Common myeloid progenitor, CD34-positive (primary cell): ENCODE measurements at regions not wholly inside any gene's neighbourhood (a gene's known extent, or its start where the extent isn't known, plus 50 kb on each side); places are given as distances from the start of the nearest gene placed in this dataset.

Experiments used
- CTCF ChIA-PET: fragments of 350-600 bp; sonication (Branson Sonifier 250); formaldehyde crosslinking; loops from one replicate; lab custom pipeline; 2021; ENCODE audit warnings: antibody characterized with exemption; lab: Charles Lee
- POLR2A ChIA-PET: fragments of 350-600 bp; sonication (Branson Sonifier 250); formaldehyde crosslinking; loops from one replicate; lab custom pipeline; 2021; ENCODE audit warnings: antibody characterized with exemption; lab: Charles Lee
- DNase-seq, 3 donors: peaks; one replicate each; pipeline versions ENCODE4 v3.0.0 to v3.0.0-alpha.2; 2013
- H3K27ac ChIP-seq, 2 experiments: 1 replicate in 1 of 2; 2 replicates in 1 of 2; pipeline ENCODE4 v1.7.0; 2013; ENCODE audit warnings: inconsistent platforms in 2 of 2, low read length in 2 of 2, mild to moderate bottlenecking in 2 of 2, low read depth in 1 of 2, moderate library complexity in 1 of 2; ENCODE audit not compliant: severe bottlenecking in 2 of 2, insufficient read depth in 1 of 2, poor library complexity in 1 of 2
- H3K27me3 ChIP-seq, 5 experiments: replicated peaks in 2 of 5; 1 replicate in 3 of 5; 2 replicates in 2 of 5; pipeline versions ENCODE4 v1.6.1 to v1.7.0; 2013; ENCODE audit warnings: low read length in 4 of 5, mild to moderate bottlenecking in 2 of 5, moderate library complexity in 2 of 5, inconsistent platforms in 1 of 5; ENCODE audit not compliant: insufficient read depth in 5 of 5, control insufficient read depth in 4 of 5
- H3K36me3 ChIP-seq, 4 experiments: 1 replicate in 2 of 4; 2 replicates in 2 of 4; pipeline versions ENCODE4 v1.6.1 to v1.7.0; 2013; ENCODE audit warnings: low read length in 3 of 4, control low read depth in 1 of 4, mild to moderate bottlenecking in 1 of 4; ENCODE audit not compliant: control insufficient read depth in 4 of 4, insufficient read depth in 4 of 4
- H3K4me1 ChIP-seq, 4 experiments: 1 replicate in 3 of 4; 2 replicates in 1 of 4; pipeline versions ENCODE4 v1.6.1 to v1.7.1; 2013; ENCODE audit warnings: low read length in 3 of 4, mild to moderate bottlenecking in 3 of 4, control low read depth in 1 of 4, inconsistent platforms in 1 of 4, moderate library complexity in 1 of 4; ENCODE audit not compliant: control insufficient read depth in 4 of 4, insufficient read depth in 4 of 4; ENCODE audit errors: control extremely low read depth in 1 of 4
- H3K4me3 ChIP-seq, 7 experiments: 1 replicate in 4 of 7; 2 replicates in 3 of 7; pipeline versions ENCODE4 v1.5.1 to v1.7.0; 2013; ENCODE audit warnings: mild to moderate bottlenecking in 7 of 7, low read length in 6 of 7, moderate library complexity in 6 of 7, inconsistent platforms in 2 of 7, low read depth in 2 of 7, control low read depth in 1 of 7; ENCODE audit not compliant: insufficient read depth in 4 of 7, control insufficient read depth in 1 of 7; ENCODE audit errors: extremely low read depth in 1 of 7
- H3K9me3 ChIP-seq, 5 experiments: 1 replicate in 4 of 5; 2 replicates in 1 of 5; pipeline versions ENCODE4 v1.6.1 to v1.7.1; 2013; ENCODE audit warnings: low read length in 4 of 5, mild to moderate bottlenecking in 2 of 5, inconsistent platforms in 1 of 5, low read depth in 1 of 5, moderate library complexity in 1 of 5; ENCODE audit not compliant: control insufficient read depth in 4 of 5, insufficient read depth in 2 of 5; ENCODE audit errors: control extremely low read depth in 1 of 5
- WGBS: methylation state at CpG from one replicate; pipeline ENCODE4 v1.1.5; 2013; ENCODE audit not compliant: insufficient coverage; 5-methylcytosine and 5-hydroxymethylcytosine counted together

GRCh38 chr6:139925894-139926641 is 551.6 kb upstream of the CITED2 start:
- no peak for DNase-seq
- ChIA-PET CTCF (interaction anchor here (0.7 to 2.2 kb wide), 2 partner anchors 554 to 556 kb away, joined by 3 to 6 read pairs; no protein-coding TSS in a partner anchor), POLR2A (no interaction called here)
- Histone ChIP-seq H3K27ac (no peak overlapping the region), H3K36me3 (no peaks in the 10 kb centered on the region), H3K4me3 (no peak overlapping the region), H3K9me3 (no peaks in the 10 kb centered on the region), H3K27me3 (no peaks in the 10 kb centered on the region), H3K4me1 (peaks cover 0 to under 1% (median 0%) of the 10 kb centered on the region in 4 experiments)
- over 99% methylated on average over 9 of the region's 11 CpGs for WGBS

DNA sequence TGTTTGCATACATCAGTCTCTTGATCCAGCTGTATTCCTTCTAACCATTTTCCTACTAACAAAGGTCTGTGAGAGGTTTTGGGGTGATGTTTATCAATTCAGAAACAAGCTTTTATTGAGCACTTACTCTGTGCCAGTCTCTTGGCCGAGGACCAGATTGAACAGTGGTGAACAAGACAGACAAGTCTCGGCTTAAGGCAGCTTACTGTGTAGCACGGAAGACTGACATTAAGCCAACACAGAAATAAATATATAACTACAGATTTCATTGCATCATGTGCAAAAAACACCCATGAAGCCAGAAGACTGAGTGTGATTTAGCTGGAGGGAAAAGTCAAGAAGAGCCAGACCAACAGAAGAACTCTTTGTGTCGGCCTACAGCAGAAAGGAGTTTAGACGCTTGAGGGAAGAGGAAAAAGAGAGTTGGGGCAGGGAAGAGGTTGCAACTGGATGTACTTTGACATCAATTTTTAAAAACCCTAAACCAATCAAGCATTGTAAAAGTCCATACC is 549.6 kb upstream of the CITED2 start:
- ChIA-PET POLR2A (no interaction called here), CTCF (interaction anchor here (0.8 to 1.2 kb wide), 3 partner anchors 15 to 1108 kb away, joined by 3 read pairs; no protein-coding TSS in a partner anchor)
- Histone ChIP-seq H3K27ac (no peak overlapping the region), H3K27me3 (no peaks in the 10 kb centered on the region), H3K36me3 (no peaks in the 10 kb centered on the region), H3K9me3 (no peaks in the 10 kb centered on the region), H3K4me1 (peaks cover 7 to 19% (median 10%) of the 10 kb centered on the region in 4 experiments), H3K4me3 (no peak overlapping the region)
- WGBS: no CpG with 5 or more reads among the region's 5 CpGs
- DNase-seq: no peak

- H3K4me1 ChIP-seq: peaks cover 7 to 27% (median 10%) of the 10 kb centered on the region in 4 experiments
- DNase-seq: no peak
- H3K27ac ChIP-seq: no peak overlapping the region
- H3K9me3 ChIP-seq: no peaks in the 10 kb centered on the region
- ChIA-PET POLR2A (no interaction called here), CTCF (interaction anchor here (1.0 kb wide), 1 partner anchor 552 kb away, joined by 4 read pairs; no protein-coding TSS in a partner anchor)
- 100% methylated on average over 3 of the region's 4 CpGs for WGBS
- no peaks in the 10 kb centered on the region for H3K27me3 ChIP-seq
- no peak overlapping the region for H3K4me3 ChIP-seq
- no peaks in the 10 kb centered on the region for H3K36me3 ChIP-seq
Measured at GRCh38 chr6:139922236-139922635, 547.8 kb upstream of the CITED2 start.

DNA sequence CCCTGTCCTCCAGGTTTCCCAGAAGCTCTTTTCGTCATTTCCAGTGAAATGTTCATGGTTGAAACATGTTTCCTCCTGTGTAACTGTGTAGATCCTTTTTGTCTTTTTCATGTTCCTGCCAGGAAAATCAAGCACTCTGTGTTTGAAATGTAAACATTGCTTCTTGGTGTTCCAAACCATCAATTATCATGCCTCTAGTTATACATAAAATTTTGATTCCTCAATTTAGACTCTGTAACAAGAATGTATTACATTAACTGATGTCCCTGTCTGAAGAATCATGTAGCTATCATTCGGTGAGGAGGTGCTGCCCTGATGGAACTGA is 546.3 kb upstream of the CITED2 start:
- Histone ChIP-seq H3K36me3 (no peaks in the 10 kb centered on the region), H3K27ac (no peak overlapping the region), H3K4me3 (no peak overlapping the region), H3K9me3 (no peaks in the 10 kb centered on the region), H3K4me1 (peaks cover 7 to 27% (median 10%) of the 10 kb centered on the region in 4 experiments), H3K27me3 (no peaks in the 10 kb centered on the region)
- ChIA-PET CTCF (interaction anchor here (0.9 kb wide), 1 partner anchor 33 kb away, joined by 5 read pairs; no protein-coding TSS in a partner anchor), POLR2A (no interaction called here)
- DNase-seq: no peak
- 100% methylated on average over 2 of the region's 2 CpGs for WGBS

- peak overlapping the region in 1 of 2 experiments; percentile 19 for H3K27ac ChIP-seq
- CTCF ChIA-PET: interaction anchor here (0.9 kb wide), 1 partner anchor 32 kb away, joined by 5 read pairs; no protein-coding TSS in a partner anchor
- POLR2A ChIA-PET: no interaction called here
- peak overlapping the region in 3 of 7 experiments; percentile 48 to 51 (median 50) for H3K4me3 ChIP-seq
- H3K9me3 ChIP-seq: no peaks in the 10 kb centered on the region
- no peaks in the 10 kb centered on the region for H3K27me3 ChIP-seq
- DNase-seq: peak in 2 of 3 donors; percentile 39 to 54
- peaks cover 7 to 27% (median 10%) of the 10 kb centered on the region in 4 experiments for H3K4me1 ChIP-seq
- WGBS: 0% methylated on average over 2 of the region's 7 CpGs
- no peaks in the 10 kb centered on the region for H3K36me3 ChIP-seq
Measured at GRCh38 chr6:139920027-139920775, 545.8 kb upstream of the CITED2 start.

GRCh38 chr6:139919107-139920026 is 544.9 kb upstream of the CITED2 start:
- WGBS: 66% methylated on average over 5 of the region's 8 CpGs
- DNase-seq: peak in 2 of 3 donors; percentile 39 to 56
- ChIA-PET POLR2A (no interaction called here), CTCF (no interaction called here)
- Histone ChIP-seq H3K4me3 (peak overlapping the region in 3 of 7 experiments; percentile 48 to 51 (median 50)), H3K36me3 (no peaks in the 10 kb centered on the region), H3K4me1 (peaks cover 7 to 27% (median 10%) of the 10 kb centered on the region in 4 experiments), H3K27me3 (no peaks in the 10 kb centered on the region), H3K27ac (peak overlapping the region in 1 of 2 experiments; percentile 19), H3K9me3 (no peaks in the 10 kb centered on the region)
